Esophagus squamous epithelium (tissue), 5 donors: ENCODE measurements at regions not wholly inside any gene's neighbourhood (a gene's known extent, or its start where the extent isn't known, plus 50 kb on each side); places are given as distances from the start of the nearest gene placed in this dataset.

Experiments
- DNase-seq: peaks from one replicate; lab custom pipeline; 2025; lab: John Stamatoyannopoulos, UW
- H3K27ac ChIP-seq, 4 donors: fragments of 200-600 bp; sonication (generic); one replicate each; pipeline ENCODE4 v1.5.1; 2016 to 2019; ENCODE audit warnings: mild to moderate bottlenecking in 1 of 4
- H3K27me3 ChIP-seq, 4 donors: fragments of 200-600 bp; sonication (generic); 1 replicate in 3 of 4; 2 replicates in 1 of 4; pipeline versions ENCODE4 v1.5.1 to v1.6.0; 2017 to 2021; ENCODE audit warnings: antibody characterized with exemption in 1 of 4
- H3K36me3 ChIP-seq, 3 donors: fragments of 200-600 bp; sonication (generic); one replicate each; pipeline ENCODE4 v1.5.1; 2016 to 2019
- H3K4me1 ChIP-seq, 3 donors: fragments of 200-600 bp; sonication (generic); one replicate each; pipeline ENCODE4 v1.5.1; 2017 to 2019
- H3K4me3 ChIP-seq, 4 donors: fragments of 200-600 bp; sonication (generic); 1 replicate in 3 of 4; 2 replicates in 1 of 4; pipeline ENCODE4 v1.5.1; 2016 to 2019; ENCODE audit warnings: mild to moderate bottlenecking in 2 of 4, moderate library complexity in 1 of 4
- H3K9me3 ChIP-seq, 3 donors: fragments of 200-600 bp; sonication (generic); one replicate each; pipeline ENCODE4 v1.5.1; 2016 to 2019
- CTCF ChIP-seq, 6 experiments: fragments of 450-650 bp in 4 of 6; fragments of 200-600 bp in 2 of 6; sonication (generic) in 2 of 6; IDR thresholded peaks; one replicate each; pipeline ENCODE4 v1.5.1; 2016 to 2019; ENCODE audit warnings: antibody characterized with exemption in 6 of 6, mild to moderate bottlenecking in 4 of 6, moderate library complexity in 4 of 6
- POLR2A ChIP-seq, 4 donors: fragments of 450-650 bp; IDR thresholded peaks; one replicate each; pipeline ENCODE4 v1.6.1; 2017; ENCODE audit warnings: antibody characterized with exemption in 4 of 4, mild to moderate bottlenecking in 4 of 4, moderate library complexity in 3 of 4
- WGBS, 2 donors: methylation state at CpG; one replicate each; pipeline ENCODE4 v1.1.5; 2018; 5-methylcytosine and 5-hydroxymethylcytosine counted together
- intact Hi-C: fragments of 100-400 bp; cut with DNase I; formaldehyde crosslinking; loops from one replicate; pipeline ENCODE4 v1.15.0; 2022
- donor health status: DM: yes; HTN: yes; CAD: no.

GRCh38 chr1:208544794-208545193 lies 300.6 kb upstream of the PLXNA2 start:
- Histone ChIP-seq H3K36me3 (no peaks in the 10 kb centered on the region), H3K4me3 (no peak overlapping the region), H3K9me3 (no peaks in the 10 kb centered on the region), H3K27ac (no peak overlapping the region), H3K4me1 (peaks cover 0 to 16% (median 0%) of the 10 kb centered on the region in 3 donors), H3K27me3 (peaks cover 0 to 6% (median 0%) of the 10 kb centered on the region in 4 donors)
- DNase-seq = no peak
- TF ChIP-seq CTCF (IDR thresholded peaks at IDR 0.05) (no peak), POLR2A (IDR thresholded peaks at IDR 0.05) (no peak)
- intact Hi-C loops = no loop called here
- WGBS, 2 donors = 81 to 89% methylated on average over 2 of the region's 2 CpGs

- TF ChIP-seq POLR2A (IDR thresholded peaks at IDR 0.05) (no peak), CTCF (IDR thresholded peaks at IDR 0.05) (no peak)
- H3K27me3 ChIP-seq = peaks cover 0 to 11% (median 0%) of the 10 kb centered on the region in 4 donors
- no peak overlapping the region for H3K4me3 ChIP-seq
- H3K9me3 ChIP-seq = no peaks in the 10 kb centered on the region
- intact Hi-C loops = no loop called here
- H3K27ac ChIP-seq = no peak overlapping the region
- no peaks in the 10 kb centered on the region for H3K4me1 ChIP-seq
- no peaks in the 10 kb centered on the region for H3K36me3 ChIP-seq
- WGBS, 2 donors = 81 to 90% methylated on average over 4 of the region's 4 CpGs
- DNase-seq = no peak
Measured at GRCh38 chr1:208551024-208551423, 306.8 kb upstream of the PLXNA2 start.

- DNase-seq = no peak
- Histone ChIP-seq H3K4me3 (no peak overlapping the region), H3K27me3 (peaks cover 0 to 9% (median 0%) of the 10 kb centered on the region in 4 donors), H3K27ac (no peak overlapping the region), H3K9me3 (no peaks in the 10 kb centered on the region), H3K4me1 (no peaks in the 10 kb centered on the region), H3K36me3 (no peaks in the 10 kb centered on the region)
- intact Hi-C loops = no loop called here
- 65 to 69% methylated on average over 5 of the region's 5 CpGs for WGBS, 2 donors
- no peak for TF ChIP-seq CTCF (IDR thresholded peaks at IDR 0.05)
- no peak for TF ChIP-seq POLR2A (IDR thresholded peaks at IDR 0.05)
Measured at GRCh38 chr1:208551633-208552320, 307.6 kb upstream of the PLXNA2 start.

GRCh38 chr1:208552928-208553327 lies 308.7 kb upstream of the PLXNA2 start:
- no peak for TF ChIP-seq POLR2A (IDR thresholded peaks at IDR 0.05)
- no peak for TF ChIP-seq CTCF (IDR thresholded peaks at IDR 0.05)
- no peak for DNase-seq
- Histone ChIP-seq H3K36me3 (no peaks in the 10 kb centered on the region), H3K4me1 (no peaks in the 10 kb centered on the region), H3K9me3 (no peaks in the 10 kb centered on the region), H3K27me3 (peaks cover 0 to 5% (median 0%) of the 10 kb centered on the region in 4 donors), H3K27ac (no peak overlapping the region), H3K4me3 (no peak overlapping the region)
- intact Hi-C loops = no loop called here

- Histone ChIP-seq H3K9me3 (no peaks in the 10 kb centered on the region), H3K4me1 (no peaks in the 10 kb centered on the region), H3K27me3 (peaks cover 0 to 14% (median 0%) of the 10 kb centered on the region in 4 donors), H3K36me3 (no peaks in the 10 kb centered on the region), H3K4me3 (no peak overlapping the region), H3K27ac (no peak overlapping the region)
- intact Hi-C loops = no loop called here
- WGBS, 2 donors = 87 to 95% methylated on average over 6 of the region's 6 CpGs
- TF ChIP-seq CTCF (IDR thresholded peaks at IDR 0.05) (no peak), POLR2A (IDR thresholded peaks at IDR 0.05) (no peak)
- no peak for DNase-seq
Measured at GRCh38 chr1:208556461-208556860, 312.3 kb upstream of the PLXNA2 start.
